OCI-LY1 (cell line): ENCODE measurements at regions not wholly inside any gene's neighbourhood (a gene's known extent, or its start where the extent isn't known, plus 50 kb on each side); places are given as distances from the start of the nearest gene placed in this dataset.

Experiments
- H2AFZ ChIP-seq: fragments of 200-600 bp; sonication (generic), shearing (Covaris generic); 2 replicates; pipeline ENCODE4 v1.6.0; 2014; ENCODE audit warnings: antibody characterized with exemption, mild to moderate bottlenecking, low read length
- H3F3A ChIP-seq: fragments of 200-600 bp; sonication (generic), shearing (Covaris generic); 2 replicates; pipeline ENCODE4 v1.6.0; 2014; ENCODE audit warnings: mild to moderate bottlenecking, antibody characterized with exemption, low read length, moderate library complexity; ENCODE audit not compliant: insufficient read depth
- H3K27ac ChIP-seq: fragments of 200-600 bp; sonication (generic); 2 replicates; pipeline ENCODE4 v1.5.1; 2014; ENCODE audit warnings: low read length, mixed run types, mild to moderate bottlenecking, low read depth; ENCODE audit not compliant: poor library complexity, severe bottlenecking
- H3K27me3 ChIP-seq: fragments of 200-600 bp; sonication (generic); 2 replicates; pipeline ENCODE4 v1.6.0; 2014; ENCODE audit warnings: antibody characterized with exemption, mild to moderate bottlenecking, low read length, moderate library complexity; ENCODE audit not compliant: insufficient read depth
- H3K36me3 ChIP-seq: fragments of 200-600 bp; sonication (generic); 2 replicates; pipeline ENCODE4 v1.6.1; 2014; ENCODE audit warnings: mild to moderate bottlenecking, antibody characterized with exemption, low read length, moderate library complexity, mixed read lengths; ENCODE audit not compliant: insufficient read depth
- H3K4me1 ChIP-seq: fragments of 200-600 bp; sonication (generic); 2 replicates; pipeline ENCODE4 v1.5.1; 2014; ENCODE audit warnings: mild to moderate bottlenecking, low read length, moderate library complexity; ENCODE audit not compliant: insufficient read depth, severe bottlenecking
- H3K4me2 ChIP-seq: fragments of 200-600 bp; sonication (generic), shearing (Covaris generic); 2 replicates; pipeline ENCODE4 v1.6.1; 2014; ENCODE audit warnings: low read length
- H3K4me3 ChIP-seq: fragments of 200-600 bp; sonication (generic); 2 replicates; pipeline ENCODE4 v1.5.1; 2014; ENCODE audit warnings: low read length, low read depth, mild to moderate bottlenecking, mixed read lengths; ENCODE audit not compliant: poor library complexity, severe bottlenecking
- H3K79me2 ChIP-seq: fragments of 200-600 bp; shearing (Covaris generic); 2 replicates; pipeline ENCODE4 v1.6.1; 2016; ENCODE audit warnings: mixed run types, low read length, mixed read lengths; ENCODE audit not compliant: insufficient read depth
- H3K9ac ChIP-seq: fragments of 200-600 bp; sonication (generic), shearing (Covaris generic); 2 replicates; pipeline ENCODE4 v1.6.1; 2014; ENCODE audit warnings: mild to moderate bottlenecking, low read length, mixed read lengths
- H3K9me2 ChIP-seq: fragments of 200-600 bp; sonication (generic), shearing (Covaris generic); 2 replicates; pipeline ENCODE4 v1.6.1; 2014; ENCODE audit warnings: low read depth, mild to moderate bottlenecking, low read length, mixed read lengths
- H3K9me3 ChIP-seq: fragments of 200-600 bp; shearing (Covaris generic); 2 replicates; pipeline ENCODE4 v1.6.1; 2014; ENCODE audit warnings: low read length, mixed read lengths
- H4K20me1 ChIP-seq: fragments of 200-600 bp; sonication (generic), shearing (Covaris generic); 2 replicates; pipeline ENCODE4 v1.6.0; 2016; ENCODE audit warnings: mild to moderate bottlenecking, low read length; ENCODE audit not compliant: insufficient read depth
- CTCF ChIP-seq: fragments of 200-600 bp; sonication (generic), shearing (Covaris generic); IDR thresholded peaks from 2 replicates; pipeline ENCODE4 v1.5.1; 2017; ENCODE audit warnings: mild to moderate bottlenecking, antibody characterized with exemption, low read length, moderate library complexity, mixed read lengths
- EZH2 ChIP-seq: fragments of 200-600 bp; sonication (generic), shearing (Covaris generic); IDR thresholded peaks from 2 replicates; pipeline ENCODE4 v1.8.0; 2017; ENCODE audit warnings: borderline replicate concordance, mixed run types, mild to moderate bottlenecking, antibody characterized with exemption, low read length, moderate library complexity, mixed read lengths

GRCh38 chr4:174038481-174038880 lies 245.0 kb downstream of the FBXO8 start:
- Histone ChIP-seq H2AFZ (no peak overlapping the region), H3K36me3 (no peaks in the 10 kb centered on the region), H3K4me3 (no peak overlapping the region), H3K9me2 (no peaks in the 10 kb centered on the region), H3K9me3 (no peaks in the 10 kb centered on the region), H3F3A (no peaks in the 10 kb centered on the region), H4K20me1 (no peaks in the 10 kb centered on the region), H3K27ac (no peak overlapping the region), H3K4me2 (no peak overlapping the region), H3K9ac (no peak overlapping the region), H3K27me3 (no peaks in the 10 kb centered on the region), H3K79me2 (no peaks in the 10 kb centered on the region), H3K4me1 (no peaks in the 10 kb centered on the region)
- TF ChIP-seq CTCF (no peak), EZH2 (no peak)

- Histone ChIP-seq H3K9me2 (no peaks in the 10 kb centered on the region), H3K4me1 (no peaks in the 10 kb centered on the region), H4K20me1 (no peaks in the 10 kb centered on the region)
Observed at GRCh38 chr4:174037631-174038030, 245.8 kb downstream of the FBXO8 start.

GRCh38 chr4:174037049-174037448 lies 246.4 kb downstream of the FBXO8 start:
- H3K4me1 ChIP-seq: no peaks in the 10 kb centered on the region
- H3K79me2 ChIP-seq: no peaks in the 10 kb centered on the region
- no peaks in the 10 kb centered on the region for H3K36me3 ChIP-seq
- H3K4me3 ChIP-seq: no peak overlapping the region
- H3K27ac ChIP-seq: no peak overlapping the region
- no peaks in the 10 kb centered on the region for H3K9me3 ChIP-seq
- H3F3A ChIP-seq: no peaks in the 10 kb centered on the region
- no peaks in the 10 kb centered on the region for H4K20me1 ChIP-seq
- TF ChIP-seq EZH2 (no peak), CTCF (no peak)
- no peaks in the 10 kb centered on the region for H3K9me2 ChIP-seq
- no peaks in the 10 kb centered on the region for H3K27me3 ChIP-seq
- H3K9ac ChIP-seq: no peak overlapping the region
- H2AFZ ChIP-seq: no peak overlapping the region
- H3K4me2 ChIP-seq: no peak overlapping the region

More at GRCh38 chr4:174037631-174038030, 245.8 kb downstream of the FBXO8 start:
- Histone ChIP-seq H3F3A (no peaks in the 10 kb centered on the region), H3K79me2 (no peaks in the 10 kb centered on the region), H3K4me3 (no peak overlapping the region), H3K4me2 (no peak overlapping the region), H3K9ac (no peak overlapping the region), H3K9me3 (no peaks in the 10 kb centered on the region), H3K36me3 (no peaks in the 10 kb centered on the region), H3K27ac (no peak overlapping the region), H2AFZ (no peak overlapping the region), H3K27me3 (no peaks in the 10 kb centered on the region)
- TF ChIP-seq CTCF (no peak), EZH2 (no peak)
